AG04449 (cell line): ENCODE measurements at regions not wholly inside any gene's neighbourhood (a gene's known extent, or its start where the extent isn't known, plus 50 kb on each side); places are given as distances from the start of the nearest gene placed in this dataset.

Source experiments
- CTCF ChIA-PET: fragments of 350-600 bp; formaldehyde crosslinking; extraction: SDS; loops from one replicate; lab custom pipeline; 2021; ENCODE audit warnings: antibody characterized with exemption; lab: Yijun Ruan, JAX
- POLR2A ChIA-PET: fragments of 400-600, 350-600 bp; formaldehyde crosslinking; extraction: SDS; loops from one replicate; lab custom pipeline; 2020; ENCODE audit warnings: antibody characterized with exemption, inconsistent platforms; lab: Yijun Ruan, JAX
- DNase-seq: peaks from one replicate; pipeline ENCODE4 v3.0.0-alpha.2; 2010; ENCODE audit warnings: low read depth, low spot score
- H3K4me3 ChIP-seq: 2 replicates; pipeline ENCODE4 v1.5.1; 2011; ENCODE audit warnings: low read depth, mild to moderate bottlenecking, control low read depth, low read length
- CTCF ChIP-seq: IDR thresholded peaks from one replicate; pipeline ENCODE4 v1.5.1; 2011; ENCODE audit warnings: mild to moderate bottlenecking, moderate library complexity, low read length, control low read depth, inconsistent platforms; ENCODE audit not compliant: insufficient read depth; ENCODE audit errors: missing control alignments

GRCh38 chr5:135218790-135219568, 180.1 kb downstream of the MACROH2A1 start:
- POLR2A ChIA-PET = interaction anchor here (1.2 kb wide), 1 partner anchor 21 kb away, joined by 3 read pairs; no protein-coding TSS in a partner anchor
- TF ChIP-seq CTCF = no peak
- DNase-seq = no peak
- CTCF ChIA-PET = interaction anchor here (1.0 to 2.5 kb wide), 4 partner anchors 8 to 21 kb away, joined by 3 to 10 read pairs (median 4); no protein-coding TSS in a partner anchor
- H3K4me3 ChIP-seq = no peak overlapping the region

- ChIA-PET CTCF (interaction anchor here (1.1 to 2.5 kb wide), 3 partner anchors 9 to 21 kb away, joined by 3 to 10 read pairs (median 4); no protein-coding TSS in a partner anchor), POLR2A (interaction anchor here (1.2 kb wide), 1 partner anchor 22 kb away, joined by 3 read pairs; no protein-coding TSS in a partner anchor)
- DNase-seq = no peak
- TF ChIP-seq CTCF = no peak
- H3K4me3 ChIP-seq = no peak overlapping the region
These were observed 180.6 kb downstream of the MACROH2A1 start for GRCh38 chr5:135218486-135218755.

GRCh38 chr5:135217669-135218485, 181.2 kb downstream of the MACROH2A1 start:
- ChIA-PET POLR2A (interaction anchor here (1.2 kb wide), 1 partner anchor 22 kb away, joined by 3 read pairs; no protein-coding TSS in a partner anchor), CTCF (interaction anchor here (0.8 to 2.5 kb wide), 4 partner anchors 8 to 22 kb away, joined by 3 to 10 read pairs (median 4); no protein-coding TSS in a partner anchor)
- DNase-seq = no peak
- H3K4me3 ChIP-seq = no peak overlapping the region
- no peak for TF ChIP-seq CTCF

- no peak overlapping the region for H3K4me3 ChIP-seq
- no peak for DNase-seq
- no peak for TF ChIP-seq CTCF
- ChIA-PET CTCF (interaction anchor here (0.7 to 1.1 kb wide), 3 partner anchors 8 to 115 kb away, joined by 3 read pairs; no protein-coding TSS in a partner anchor), POLR2A (no interaction called here)
These were observed 182.3 kb downstream of the MACROH2A1 start for GRCh38 chr5:135216471-135217343.

- H3K4me3 ChIP-seq = no peak overlapping the region
- ChIA-PET CTCF (interaction anchor here (0.7 to 1.1 kb wide), 2 partner anchors 32 to 116 kb away, joined by 3 read pairs; no protein-coding TSS in a partner anchor), POLR2A (no interaction called here)
- DNase-seq = no peak
- no peak for TF ChIP-seq CTCF
These were observed 181.8 kb upstream of the PITX1 start for GRCh38 chr5:135215617-135216470.
